Adrenal gland (tissue), 9 donors: ENCODE measurements at regions not wholly inside any gene's neighbourhood (a gene's known extent, or its start where the extent isn't known, plus 50 kb on each side); places are given as distances from the start of the nearest gene placed in this dataset.
"Not testable (repeated sequence)": the region's sequence is repeated elsewhere in the genome, so short reads cannot be mapped to it uniquely, and the experiment has no call there.

Experiments used
- DNase-seq, 7 donors: peaks; one replicate each; pipeline ENCODE4 v3.0.0-alpha.2; 2019 to 2020
- H3K27ac ChIP-seq, 5 donors: fragments of 200-600 bp; sonication (generic) in 4 of 5; 1 replicate in 3 of 5; 2 replicates in 2 of 5; pipeline versions ENCODE4 v1.5.1 to v1.8.0; 2016 to 2020; ENCODE audit warnings: mild to moderate bottlenecking in 1 of 5
- H3K27me3 ChIP-seq: fragments of 200-600 bp; 2 replicates; pipeline ENCODE4 v1.8.0; 2021
- H3K36me3 ChIP-seq, 2 donors: fragments of 200-600 bp; replicated peaks in 1 of 2; 1 replicate in 1 of 2; 2 replicates in 1 of 2; pipeline versions ENCODE4 v1.5.1 to v1.8.0; 2018 to 2022
- H3K4me1 ChIP-seq, 2 donors: fragments of 200-600 bp; replicated peaks in 1 of 2; 1 replicate in 1 of 2; 2 replicates in 1 of 2; pipeline versions ENCODE4 v1.5.1 to v1.8.0; 2018 to 2021
- H3K4me3 ChIP-seq, 4 donors: fragments of 200-600 bp; sonication (generic) in 3 of 4; one replicate each; pipeline ENCODE4 v1.5.1; 2016 to 2018
- H3K9me3 ChIP-seq, 3 donors: fragments of 200-600 bp; sonication (generic) in 1 of 3; replicated peaks in 1 of 3; 1 replicate in 2 of 3; 2 replicates in 1 of 3; pipeline versions ENCODE4 v1.5.1 to v1.8.0; 2016 to 2021
- CTCF ChIP-seq, 6 experiments: fragments of 450-650 bp in 4 of 6; fragments of 200-600 bp in 2 of 6; sonication (generic) in 1 of 6; IDR thresholded peaks; 1 replicate in 5 of 6; 2 replicates in 1 of 6; pipeline versions ENCODE4 v1.5.1 to v1.8.0; 2016 to 2021; ENCODE audit warnings: antibody characterized with exemption in 6 of 6, mild to moderate bottlenecking in 2 of 6, moderate library complexity in 1 of 6
- POLR2A ChIP-seq, 2 donors: fragments of 450-650 bp; IDR thresholded peaks; one replicate each; pipeline ENCODE4 v1.6.1; 2017; ENCODE audit warnings: antibody characterized with exemption in 2 of 2, mild to moderate bottlenecking in 2 of 2, moderate library complexity in 1 of 2
- WGBS, 4 donors: extraction: QIAGEN DNeasy Blood & Tissue Kit in 2 of 4; methylation state at CpG; one replicate each; pipeline versions ENCODE4 v1.1.5 to v1.1.7; 2013 to 2017; 5-methylcytosine and 5-hydroxymethylcytosine counted together
- intact Hi-C, 2 donors: fragments of 100-400 bp; cut with DNase I; formaldehyde crosslinking; loops; one replicate each; pipeline versions ENCODE4 v1.14.1 to v1.15.0; 2022 to 2023
- donor health status: healthy with polysubstance abuse.
- donor health status: Bipolar disorder and iron deficiency.
- donor health status: DM: yes; HTN: yes; CAD: no.
- donor health status: DM: no; HTN: no; CAD: no.
- donor health status: DM: no; HTN: no; CAD: no.

- no peak for TF ChIP-seq CTCF (IDR thresholded peaks at IDR 0.05)
- no peak for TF ChIP-seq POLR2A (IDR thresholded peaks at IDR 0.05)
- no peak for DNase-seq
- Histone ChIP-seq H3K4me3 (no peak overlapping the region), H3K27ac (no peak overlapping the region), H3K9me3 (no peaks in the 10 kb centered on the region), H3K4me1 (no peaks in the 10 kb centered on the region), H3K27me3 (no peaks in the 10 kb centered on the region), H3K36me3 (no peaks in the 10 kb centered on the region)
- intact Hi-C loops: no loop called here
Measured at GRCh38 chrX:121876305-121876704, 828.9 kb downstream of the GLUD2 start.

- DNase-seq, H3K36me3 ChIP-seq, H3K27ac ChIP-seq, H3K4me3 ChIP-seq, H3K9me3 ChIP-seq, H3K4me1 ChIP-seq, H3K27me3 ChIP-seq, intact Hi-C loops: not testable (repeated sequence)
- WGBS, 4 donors: 90 to 95% (median 93%) methylated on average over 14 to 18 of the region's 18 CpGs
Measured at GRCh38 chrX:121877337-121877736, 829.9 kb downstream of the GLUD2 start.

GRCh38 chrX:121886557-121886956 lies 839.1 kb downstream of the GLUD2 start:
- Histone ChIP-seq H3K27me3 (no peaks in the 10 kb centered on the region), H3K36me3 (no peaks in the 10 kb centered on the region), H3K9me3 (no peaks in the 10 kb centered on the region), H3K4me3 (no peak overlapping the region), H3K27ac (no peak overlapping the region), H3K4me1 (no peaks in the 10 kb centered on the region)
- WGBS, 4 donors: 70 to 81% (median 73%) methylated on average over 2 of the region's 2 CpGs
- TF ChIP-seq CTCF (IDR thresholded peaks at IDR 0.05) (no peak), POLR2A (IDR thresholded peaks at IDR 0.05) (no peak)
- intact Hi-C loops: no loop called here
- no peak for DNase-seq

- Histone ChIP-seq H3K27me3 (no peaks in the 10 kb centered on the region), H3K36me3 (no peaks in the 10 kb centered on the region), H3K27ac (no peak overlapping the region), H3K4me3 (no peak overlapping the region), H3K9me3 (no peaks in the 10 kb centered on the region), H3K4me1 (no peaks in the 10 kb centered on the region)
- intact Hi-C loops: no loop called here
- TF ChIP-seq POLR2A (IDR thresholded peaks at IDR 0.05) (no peak), CTCF (IDR thresholded peaks at IDR 0.05) (no peak)
- DNase-seq: no peak
- WGBS, 4 donors: 82 to 97% (median 87%) methylated on average over 3 of the region's 3 CpGs
Measured at GRCh38 chrX:121894756-121895155, 847.3 kb downstream of the GLUD2 start.

- no peaks in the 10 kb centered on the region for H3K4me1 ChIP-seq
- H3K36me3 ChIP-seq: no peaks in the 10 kb centered on the region
- no peaks in the 10 kb centered on the region for H3K9me3 ChIP-seq
- no peak overlapping the region for H3K27ac ChIP-seq
- no peaks in the 10 kb centered on the region for H3K27me3 ChIP-seq
- no peak for DNase-seq
- no peak overlapping the region for H3K4me3 ChIP-seq
- TF ChIP-seq CTCF (IDR thresholded peaks at IDR 0.05): no peak
- TF ChIP-seq POLR2A (IDR thresholded peaks at IDR 0.05): no peak
- intact Hi-C loops: no loop called here
- 51 to 80% (median 61%) methylated on average over 2 of the region's 2 CpGs for WGBS, 4 donors
Measured at GRCh38 chrX:121902463-121902862, 855.1 kb downstream of the GLUD2 start.
